IPS-18c (cell line): ENCODE measurements at regions not wholly inside any gene's neighbourhood (a gene's known extent, or its start where the extent isn't known, plus 50 kb on each side); places are given as distances from the start of the nearest gene placed in this dataset.
"Not testable (repeated sequence)": the region's sequence is repeated elsewhere in the genome, so short reads cannot be mapped to it uniquely, and the experiment has no call there.

Source experiments
- H3K4me3 ChIP-seq: 2 replicates; pipeline ENCODE4 v1.7.0; 2013; ENCODE audit warnings: low read depth, mild to moderate bottlenecking, low read length, moderate library complexity; ENCODE audit not compliant: insufficient read depth
- H3K9me3 ChIP-seq: one replicate; pipeline ENCODE4 v1.6.1; 2013; ENCODE audit warnings: mild to moderate bottlenecking, low read length, moderate library complexity; ENCODE audit not compliant: control insufficient read depth, insufficient read depth

- H3K9me3 ChIP-seq, result no peaks in the 10 kb centered on the region
- no peak overlapping the region for H3K4me3 ChIP-seq
Measured at GRCh38 chr3:110495201-110495927, 576.3 kb upstream of the NECTIN3 start.

DNA sequence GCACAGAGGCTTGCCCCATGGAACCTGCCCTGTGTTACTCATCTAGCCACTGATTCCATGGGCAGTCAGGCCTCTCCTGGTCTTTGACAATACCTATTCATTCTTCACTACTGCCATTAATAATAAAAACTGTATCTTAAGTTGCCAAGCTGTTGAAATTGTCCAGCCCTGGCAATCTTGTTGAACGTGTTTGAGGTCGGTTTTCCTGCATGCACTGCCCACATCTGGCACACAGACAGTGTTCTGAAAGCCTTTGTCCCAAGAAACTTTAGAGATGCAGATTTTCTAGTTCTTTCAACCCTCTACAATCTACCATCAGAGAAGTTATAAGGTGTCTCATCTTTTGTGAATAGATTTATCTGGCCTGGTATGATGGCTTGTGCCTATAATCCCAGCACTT lies 567.2 kb upstream of the NECTIN3 start:
- H3K9me3 ChIP-seq, result no peaks in the 10 kb centered on the region
- no peak overlapping the region for H3K4me3 ChIP-seq

DNA sequence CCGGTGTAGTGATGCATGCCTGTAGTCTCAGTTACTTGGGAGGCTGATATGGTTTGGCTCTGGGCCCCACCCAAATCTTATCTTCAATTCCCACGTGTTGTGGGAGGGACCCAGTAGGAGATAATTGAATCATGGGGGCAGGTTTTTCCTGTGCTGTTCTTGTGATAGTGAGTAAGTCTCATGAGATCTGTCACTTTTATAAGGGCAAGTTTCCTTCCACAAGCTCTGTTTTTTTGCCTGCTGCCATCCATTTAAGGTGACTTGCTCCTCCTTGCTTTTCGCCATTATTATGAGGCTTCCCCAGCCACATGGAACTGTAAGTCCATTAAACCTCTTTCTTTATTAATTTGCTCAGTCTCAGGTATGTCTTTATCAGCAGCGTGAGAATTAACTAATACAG lies 566.7 kb upstream of the NECTIN3 start:
- no peak overlapping the region for H3K4me3 ChIP-seq
- no peaks in the 10 kb centered on the region for H3K9me3 ChIP-seq

DNA sequence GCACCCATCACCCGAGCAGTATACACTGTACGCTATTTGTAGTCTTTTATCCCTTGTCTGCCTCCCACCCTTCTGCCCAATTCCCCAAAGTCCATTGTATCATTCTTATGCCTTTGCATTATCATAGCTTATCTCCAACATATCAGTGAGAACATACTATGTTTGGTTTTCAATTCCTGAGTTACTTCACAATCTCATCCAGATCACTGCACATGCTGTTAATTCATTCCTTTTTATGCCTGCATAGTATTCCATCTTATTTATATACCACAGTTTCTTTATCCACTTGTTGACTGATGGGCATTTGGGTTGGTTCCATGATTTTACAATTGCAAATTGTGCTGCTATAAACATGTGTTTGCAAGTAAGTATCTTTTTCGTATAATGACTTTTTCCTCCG lies 564.7 kb upstream of the NECTIN3 start:
- H3K9me3 ChIP-seq, result no peaks in the 10 kb centered on the region
- H3K4me3 ChIP-seq, result no peak overlapping the region

DNA sequence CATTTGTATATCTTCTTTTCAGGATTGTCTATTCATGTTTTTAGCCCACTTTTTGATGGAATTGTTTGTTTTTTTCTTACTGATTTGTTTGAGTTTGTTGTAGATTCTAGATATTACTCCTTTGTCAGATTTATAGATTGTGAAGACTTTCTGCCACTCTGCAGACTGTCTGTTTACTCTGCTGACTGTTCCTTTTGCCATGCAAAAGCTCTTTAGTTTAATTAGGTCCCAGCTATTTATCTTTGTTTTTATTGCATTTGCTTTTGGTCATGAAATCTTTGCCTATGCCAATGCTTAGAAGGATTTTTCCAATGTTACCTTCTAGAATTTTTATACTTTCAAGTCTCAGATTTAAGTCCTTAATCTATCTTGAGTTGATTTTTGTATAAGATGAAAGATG lies 564.0 kb upstream of the NECTIN3 start:
- not testable (repeated sequence) for H3K9me3 ChIP-seq, H3K4me3 ChIP-seq

GRCh38 chr3:110512961-110513360 lies 558.7 kb upstream of the NECTIN3 start:
- no peak overlapping the region for H3K4me3 ChIP-seq
- peaks cover 2% of the 10 kb centered on the region for H3K9me3 ChIP-seq

DNA sequence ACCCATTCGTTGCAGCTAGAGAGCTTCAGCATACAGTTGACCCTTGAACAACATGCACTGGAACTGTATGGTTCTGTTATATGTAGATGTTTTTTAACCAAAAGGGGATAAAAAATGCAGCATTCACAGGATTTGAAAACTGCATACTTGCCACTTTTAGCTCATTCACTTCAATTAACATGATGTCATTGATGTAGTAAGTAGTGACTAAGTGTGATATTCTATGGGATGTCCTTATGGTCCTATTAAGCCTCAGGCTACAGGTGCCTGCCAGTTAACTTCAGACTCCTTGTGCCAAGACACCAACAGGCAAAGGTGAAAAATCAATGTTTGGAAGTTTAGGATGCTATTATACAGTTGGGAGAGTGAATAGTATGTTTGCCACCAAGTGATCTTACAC lies 553.6 kb upstream of the NECTIN3 start:
- no peaks in the 10 kb centered on the region for H3K9me3 ChIP-seq
- no peak overlapping the region for H3K4me3 ChIP-seq

DNA sequence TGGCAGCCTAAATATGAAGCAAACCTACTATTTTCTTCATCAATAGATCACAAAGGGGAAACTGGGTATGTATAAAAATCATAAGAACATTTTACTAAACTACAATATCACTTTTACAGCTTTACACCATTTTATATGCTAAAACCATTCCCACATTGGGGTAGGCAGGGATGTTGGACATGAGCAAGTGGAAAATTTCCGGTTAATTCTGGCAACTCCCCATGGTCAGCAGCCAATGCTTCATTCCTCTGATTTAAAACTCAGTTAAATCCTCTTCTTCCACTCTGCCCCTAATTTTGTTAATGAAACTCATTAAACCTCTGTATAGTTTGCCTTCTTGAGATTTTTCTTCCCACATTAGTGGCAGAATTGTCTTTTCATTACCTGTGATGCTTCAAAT lies 552.5 kb upstream of the NECTIN3 start:
- Histone ChIP-seq H3K4me3 (no peak overlapping the region), H3K9me3 (no peaks in the 10 kb centered on the region)

DNA sequence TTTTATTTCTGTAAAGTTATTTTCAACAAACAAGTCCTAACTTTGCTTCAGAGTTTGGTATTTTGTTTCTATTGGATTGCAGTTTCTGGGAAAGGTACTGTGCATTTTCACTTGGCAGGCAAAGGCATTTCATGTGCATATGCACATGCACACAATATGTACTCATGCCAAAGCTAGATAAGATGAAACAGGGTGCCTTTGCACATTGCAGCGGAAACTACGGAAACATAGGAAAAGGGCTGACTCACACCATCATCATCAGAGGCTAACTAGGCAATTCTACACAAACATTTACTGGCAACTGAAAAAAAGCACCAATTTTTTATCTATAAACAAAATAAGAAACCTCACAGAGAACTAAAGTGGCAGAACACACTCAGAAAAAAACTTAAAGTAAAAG lies 550.6 kb upstream of the NECTIN3 start:
- Histone ChIP-seq H3K9me3 (peaks cover 5% of the 10 kb centered on the region), H3K4me3 (no peak overlapping the region)

DNA sequence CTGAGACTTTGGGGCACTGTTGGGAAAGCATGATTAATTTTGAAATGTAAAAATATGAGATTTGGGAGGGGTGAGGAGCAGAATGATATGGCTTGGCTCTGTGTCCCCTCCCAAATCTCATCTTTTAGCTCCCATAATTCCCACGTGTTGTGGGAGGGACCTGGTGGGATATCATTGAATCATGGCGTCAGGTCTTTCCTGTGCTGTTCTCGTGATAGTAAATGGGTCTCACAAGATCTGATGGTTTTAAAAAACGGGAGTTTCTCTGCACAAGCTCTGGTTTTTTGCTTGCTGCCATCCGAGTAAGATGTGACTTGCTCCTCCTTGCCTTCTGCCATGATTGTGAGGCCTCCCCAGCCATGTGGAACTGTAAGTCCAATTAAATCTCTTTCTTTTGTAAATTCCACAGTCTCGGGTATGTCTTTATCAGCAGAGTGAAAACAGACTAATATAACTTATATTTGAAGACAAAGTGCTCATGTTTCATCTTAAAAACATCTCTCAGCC lies 546.0 kb upstream of the NECTIN3 start:
- not testable (repeated sequence) for H3K4me3 ChIP-seq, H3K9me3 ChIP-seq

DNA sequence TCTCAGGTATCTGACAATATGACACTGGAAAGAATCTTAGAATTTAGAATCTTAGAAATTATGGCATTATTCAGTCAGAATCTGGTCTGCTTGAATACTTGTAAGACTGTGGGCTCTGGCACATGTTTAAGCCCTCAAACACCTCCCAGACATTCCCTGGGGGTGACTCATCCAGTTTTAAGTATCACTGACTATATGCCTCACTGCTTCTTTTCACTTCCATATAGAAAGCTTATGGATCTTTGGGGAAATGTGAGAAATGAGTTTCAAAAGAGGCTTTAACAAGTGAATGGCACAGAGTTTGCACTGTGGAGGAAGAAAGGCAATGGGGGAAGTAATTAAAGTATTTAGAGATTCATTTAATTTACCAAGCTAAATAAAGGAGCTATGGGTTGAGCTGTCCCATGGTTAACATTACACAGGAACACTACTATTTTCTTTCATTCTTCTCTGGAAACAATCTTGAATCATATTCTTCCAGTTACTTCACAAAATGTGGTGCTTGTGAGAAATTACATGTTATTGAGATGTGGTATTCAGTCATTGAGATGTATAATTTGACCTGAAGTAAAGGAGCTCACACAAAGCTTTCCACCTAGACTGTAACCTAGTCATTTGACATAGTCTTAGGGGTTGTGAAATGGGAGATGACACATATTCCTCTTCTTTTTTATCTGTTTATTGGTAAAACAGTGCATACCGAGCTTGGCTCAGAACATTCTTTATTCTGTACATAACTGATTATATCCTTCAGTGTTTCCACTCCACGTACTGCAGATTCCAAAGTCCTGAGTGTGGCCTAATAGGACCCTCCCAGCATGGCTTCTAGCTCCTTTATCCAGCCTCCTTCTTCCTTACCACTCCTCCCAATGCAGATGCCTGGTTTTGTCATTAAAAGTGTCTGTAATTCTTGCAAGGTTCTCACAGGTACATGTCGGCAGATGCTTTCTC lies 544.6 kb upstream of the NECTIN3 start:
- H3K4me3 ChIP-seq, result no peak overlapping the region
- peaks cover 5% of the 10 kb centered on the region for H3K9me3 ChIP-seq

GRCh38 chr3:110528305-110529121 lies 543.1 kb upstream of the NECTIN3 start:
- H3K9me3 ChIP-seq, result peaks cover 5% of the 10 kb centered on the region

DNA sequence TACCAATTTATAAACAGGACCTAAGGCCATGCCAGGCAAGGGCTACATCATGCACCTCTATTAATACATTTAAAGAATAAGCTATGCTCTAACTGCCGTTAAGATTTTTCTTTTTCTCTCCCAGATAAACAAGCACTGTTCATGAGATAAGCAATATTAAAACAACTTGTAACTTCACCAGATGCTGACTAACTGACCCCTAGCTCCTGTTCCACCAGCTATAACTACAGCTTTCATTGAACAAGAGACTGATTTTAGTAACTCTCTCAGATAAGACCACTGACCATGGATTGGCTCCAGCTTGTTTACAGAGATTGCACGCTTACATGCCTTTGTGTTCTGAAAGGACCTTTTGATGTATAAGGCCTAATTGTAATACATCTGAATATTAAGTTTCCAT lies 540.7 kb upstream of the NECTIN3 start:
- Histone ChIP-seq H3K9me3 (no peaks in the 10 kb centered on the region), H3K4me3 (no peak overlapping the region)

More at GRCh38 chr3:110528305-110529121, 543.1 kb upstream of the NECTIN3 start:
- no peak overlapping the region for H3K4me3 ChIP-seq

DNA sequence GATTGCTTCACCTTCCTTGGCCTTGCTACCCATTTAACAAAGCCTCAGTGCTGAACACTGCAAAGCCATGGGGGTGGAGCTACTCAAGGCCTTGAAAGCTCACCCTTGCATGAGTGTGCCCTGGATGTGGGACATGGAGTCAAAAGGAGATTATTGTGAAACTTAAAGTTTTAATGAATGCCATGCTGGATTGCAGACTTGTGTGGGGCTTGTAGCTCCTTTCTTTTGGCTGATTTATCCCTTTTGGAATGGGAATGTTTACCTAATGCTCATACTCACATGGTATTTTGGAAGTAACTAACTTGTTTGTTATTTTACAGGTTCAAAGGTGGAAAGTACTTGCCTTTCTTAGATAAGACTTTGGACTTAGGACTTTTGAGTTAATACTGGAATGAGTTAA lies 538.5 kb upstream of the NECTIN3 start:
- no peaks in the 10 kb centered on the region for H3K9me3 ChIP-seq
- H3K4me3 ChIP-seq, result no peak overlapping the region

- Histone ChIP-seq H3K4me3 (no peak overlapping the region), H3K9me3 (no peaks in the 10 kb centered on the region)
Measured at GRCh38 chr3:110542552-110543150, 529.0 kb upstream of the NECTIN3 start.

- Histone ChIP-seq H3K9me3 (no peaks in the 10 kb centered on the region), H3K4me3 (no peak overlapping the region)
Measured at GRCh38 chr3:110544730-110545129, 526.9 kb upstream of the NECTIN3 start.

GRCh38 chr3:110550511-110550910 lies 521.1 kb upstream of the NECTIN3 start:
- Histone ChIP-seq H3K4me3 (no peak overlapping the region), H3K9me3 (no peaks in the 10 kb centered on the region)
